ENCODE measurements at regions not wholly inside any gene's neighbourhood (a gene's known extent, or its start where the extent isn't known, plus 50 kb on each side); places are given as distances from the start of the nearest gene placed in this dataset.

- peaks cover 0 to 4% (median 0%) of the 10 kb centered on the region in 5 experiments for H3K9me3 ChIP-seq (ENCODE audit: control extremely low read depth in 1 of 5, control insufficient read depth in 4 of 5, insufficient read depth in 2 of 5, low read depth in 1 of 5, low read length in 4 of 5)
- POLR2A ChIA-PET, result no interaction called here
These were observed 139.5 kb upstream of the PRKCQ start for GRCh38 chr10:6719561-6719960.

GRCh38 chr10:6718550-6718949 lies 138.5 kb upstream of the PRKCQ start:
- ChIA-PET CTCF (interaction anchor here (1.1 kb wide), 1 partner anchor 12 kb away, joined by 3 read pairs; no protein-coding TSS in a partner anchor), POLR2A (no interaction called here)
- no peaks in the 10 kb centered on the region for H3K4me1 ChIP-seq (ENCODE audit: control extremely low read depth in 1 of 4, control insufficient read depth in 4 of 4, insufficient read depth in 4 of 4, low read length in 3 of 4)
- no peak overlapping the region for H3K27ac ChIP-seq (ENCODE audit: insufficient read depth in 1 of 2, low read depth in 1 of 2, low read length in 2 of 2, poor library complexity in 1 of 2, severe bottlenecking in 2 of 2)
- H3K4me3 ChIP-seq (ENCODE audit: control insufficient read depth in 1 of 7, extremely low read depth in 1 of 7, insufficient read depth in 4 of 7, low read depth in 2 of 7, low read length in 6 of 7), result no peak overlapping the region
- DNase-seq, result no peak
- H3K9me3 ChIP-seq (ENCODE audit: control extremely low read depth in 1 of 5, control insufficient read depth in 4 of 5, insufficient read depth in 2 of 5, low read depth in 1 of 5, low read length in 4 of 5), result peaks cover 0 to 4% (median 0%) of the 10 kb centered on the region in 5 experiments
- H3K36me3 ChIP-seq (ENCODE audit: control insufficient read depth in 4 of 4, insufficient read depth in 4 of 4, low read length in 3 of 4), result no peaks in the 10 kb centered on the region
- peaks cover 0 to 5% (median 0%) of the 10 kb centered on the region in 5 experiments for H3K27me3 ChIP-seq (replicated peaks in 2 of 5; ENCODE audit: control insufficient read depth in 4 of 5, insufficient read depth in 5 of 5, low read length in 4 of 5)

More at GRCh38 chr10:6719561-6719960, 139.5 kb upstream of the PRKCQ start:
- H3K36me3 ChIP-seq (ENCODE audit: control insufficient read depth in 4 of 4, insufficient read depth in 4 of 4, low read length in 3 of 4), result no peaks in the 10 kb centered on the region
- H3K4me1 ChIP-seq (ENCODE audit: control extremely low read depth in 1 of 4, control insufficient read depth in 4 of 4, insufficient read depth in 4 of 4, low read length in 3 of 4), result no peaks in the 10 kb centered on the region
- CTCF ChIA-PET, result no interaction called here
- no peak overlapping the region for H3K27ac ChIP-seq (ENCODE audit: insufficient read depth in 1 of 2, low read depth in 1 of 2, low read length in 2 of 2, poor library complexity in 1 of 2, severe bottlenecking in 2 of 2)
- no peak for DNase-seq
- peaks cover 0 to 8% (median 0%) of the 10 kb centered on the region in 5 experiments for H3K27me3 ChIP-seq (replicated peaks in 2 of 5; ENCODE audit: control insufficient read depth in 4 of 5, insufficient read depth in 5 of 5, low read length in 4 of 5)
- no peak overlapping the region for H3K4me3 ChIP-seq (ENCODE audit: control insufficient read depth in 1 of 7, extremely low read depth in 1 of 7, insufficient read depth in 4 of 7, low read depth in 2 of 7, low read length in 6 of 7)
- 100% methylated on average over 2 of the region's 2 CpGs for WGBS (ENCODE audit: insufficient coverage)

DNA sequence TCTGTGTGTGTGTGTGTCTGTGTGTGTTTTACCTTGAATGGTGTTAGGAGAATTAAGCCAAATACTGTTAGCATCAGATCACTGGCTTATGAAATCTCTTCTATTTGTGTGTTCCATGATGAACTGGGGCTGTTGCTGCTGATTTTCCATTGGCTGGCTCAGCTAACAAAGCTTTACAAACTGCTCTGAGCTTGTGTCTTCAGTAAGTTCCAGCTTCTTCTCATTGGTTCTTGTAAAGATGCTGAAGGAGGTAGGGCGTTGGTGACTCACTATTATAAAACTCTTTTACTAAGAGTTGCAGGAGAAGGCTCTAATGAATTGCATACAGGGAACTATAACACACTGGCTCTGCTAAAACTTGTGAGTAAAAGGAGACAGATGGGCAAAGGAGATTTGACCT lies 136.4 kb upstream of the PRKCQ start:
- Histone ChIP-seq H3K27ac (ENCODE audit: insufficient read depth in 1 of 2, low read depth in 1 of 2, low read length in 2 of 2, poor library complexity in 1 of 2, severe bottlenecking in 2 of 2) (no peak overlapping the region), H3K27me3 (replicated peaks in 2 of 5; ENCODE audit: control insufficient read depth in 4 of 5, insufficient read depth in 5 of 5, low read length in 4 of 5) (peaks cover 0 to 4% (median 3%) of the 10 kb centered on the region in 5 experiments), H3K9me3 (ENCODE audit: control extremely low read depth in 1 of 5, control insufficient read depth in 4 of 5, insufficient read depth in 2 of 5, low read depth in 1 of 5, low read length in 4 of 5) (peaks cover 0 to 4% (median 0%) of the 10 kb centered on the region in 5 experiments), H3K4me1 (ENCODE audit: control extremely low read depth in 1 of 4, control insufficient read depth in 4 of 4, insufficient read depth in 4 of 4, low read length in 3 of 4) (no peaks in the 10 kb centered on the region), H3K36me3 (ENCODE audit: control insufficient read depth in 4 of 4, insufficient read depth in 4 of 4, low read length in 3 of 4) (no peaks in the 10 kb centered on the region), H3K4me3 (ENCODE audit: control insufficient read depth in 1 of 7, extremely low read depth in 1 of 7, insufficient read depth in 4 of 7, low read depth in 2 of 7, low read length in 6 of 7) (no peak overlapping the region)
- ChIA-PET POLR2A (no interaction called here), CTCF (no interaction called here)
- no peak for DNase-seq
- WGBS (ENCODE audit: insufficient coverage), result no CpG with 5 or more reads among the region's 1 CpG

DNA sequence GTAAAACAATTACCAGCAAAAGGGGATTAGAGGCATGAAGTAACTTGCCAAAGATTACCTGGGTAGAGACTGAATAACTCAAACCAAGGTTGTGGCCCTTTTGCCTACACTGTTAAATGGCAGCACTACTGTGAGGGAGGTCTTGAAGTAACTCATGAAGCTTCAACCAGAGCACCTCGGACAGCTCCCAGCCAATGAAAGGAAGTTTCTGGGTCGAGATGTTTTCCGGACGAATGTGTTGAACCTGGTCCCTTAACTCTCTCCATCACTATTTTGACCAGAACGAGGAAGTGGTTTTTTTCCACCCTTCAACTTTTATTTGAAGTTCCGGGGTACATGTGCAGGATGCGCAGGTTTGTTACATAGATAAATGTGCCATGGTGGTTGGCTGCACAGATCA lies 133.6 kb upstream of the PRKCQ start:
- DNase-seq, result peak; percentile 11 to 52 (median 41)
- ChIA-PET POLR2A (no interaction called here), CTCF (no interaction called here)
- no peaks in the 10 kb centered on the region for H3K36me3 ChIP-seq (ENCODE audit: control insufficient read depth in 4 of 4, insufficient read depth in 4 of 4, low read length in 3 of 4)
- H3K4me1 ChIP-seq (ENCODE audit: control extremely low read depth in 1 of 4, control insufficient read depth in 4 of 4, insufficient read depth in 4 of 4, low read length in 3 of 4), result no peaks in the 10 kb centered on the region
- no peak overlapping the region for H3K27ac ChIP-seq (ENCODE audit: insufficient read depth in 1 of 2, low read depth in 1 of 2, low read length in 2 of 2, poor library complexity in 1 of 2, severe bottlenecking in 2 of 2)
- no peaks in the 10 kb centered on the region for H3K9me3 ChIP-seq (ENCODE audit: control extremely low read depth in 1 of 5, control insufficient read depth in 4 of 5, insufficient read depth in 2 of 5, low read depth in 1 of 5, low read length in 4 of 5)
- peaks cover 0 to 19% (median 6%) of the 10 kb centered on the region in 5 experiments for H3K27me3 ChIP-seq (replicated peaks in 2 of 5; ENCODE audit: control insufficient read depth in 4 of 5, insufficient read depth in 5 of 5, low read length in 4 of 5)
- H3K4me3 ChIP-seq (ENCODE audit: control insufficient read depth in 1 of 7, extremely low read depth in 1 of 7, insufficient read depth in 4 of 7, low read depth in 2 of 7, low read length in 6 of 7), result no peak overlapping the region
- no CpG with 5 or more reads among the region's 7 CpGs for WGBS (ENCODE audit: insufficient coverage)

DNA sequence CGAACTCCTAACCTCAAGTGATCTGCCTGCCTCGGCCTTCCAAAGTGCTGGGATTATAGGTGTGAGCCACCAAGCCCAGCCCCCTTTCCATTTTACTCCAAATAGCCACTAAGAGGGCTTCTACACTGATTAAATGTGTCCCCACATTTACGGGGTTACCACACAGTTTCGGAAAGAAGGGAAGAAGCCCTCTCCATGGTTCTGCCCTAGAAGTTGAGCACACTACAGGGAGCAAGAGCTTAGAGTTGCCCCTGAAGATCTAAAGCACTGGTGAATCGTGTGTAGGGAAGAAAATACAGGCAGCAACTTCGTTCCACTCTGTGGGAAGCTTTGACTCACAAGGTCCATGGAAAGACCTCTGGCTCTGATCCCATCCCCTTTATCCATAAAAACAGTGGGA lies 133.0 kb upstream of the PRKCQ start:
- no peaks in the 10 kb centered on the region for H3K4me1 ChIP-seq (ENCODE audit: control extremely low read depth in 1 of 4, control insufficient read depth in 4 of 4, insufficient read depth in 4 of 4, low read length in 3 of 4)
- no peak overlapping the region for H3K4me3 ChIP-seq (ENCODE audit: control insufficient read depth in 1 of 7, extremely low read depth in 1 of 7, insufficient read depth in 4 of 7, low read depth in 2 of 7, low read length in 6 of 7)
- no peaks in the 10 kb centered on the region for H3K9me3 ChIP-seq (ENCODE audit: control extremely low read depth in 1 of 5, control insufficient read depth in 4 of 5, insufficient read depth in 2 of 5, low read depth in 1 of 5, low read length in 4 of 5)
- peaks cover 0 to 19% (median 6%) of the 10 kb centered on the region in 5 experiments for H3K27me3 ChIP-seq (replicated peaks in 2 of 5; ENCODE audit: control insufficient read depth in 4 of 5, insufficient read depth in 5 of 5, low read length in 4 of 5)
- CTCF ChIA-PET, result no interaction called here
- no peak for DNase-seq
- POLR2A ChIA-PET, result no interaction called here
- no peaks in the 10 kb centered on the region for H3K36me3 ChIP-seq (ENCODE audit: control insufficient read depth in 4 of 4, insufficient read depth in 4 of 4, low read length in 3 of 4)
- 91% methylated on average over 4 of the region's 6 CpGs for WGBS (ENCODE audit: insufficient coverage)
- H3K27ac ChIP-seq (ENCODE audit: insufficient read depth in 1 of 2, low read depth in 1 of 2, low read length in 2 of 2, poor library complexity in 1 of 2, severe bottlenecking in 2 of 2), result no peak overlapping the region

- H3K27me3 ChIP-seq (replicated peaks in 2 of 5; ENCODE audit: control insufficient read depth in 4 of 5, insufficient read depth in 5 of 5, low read length in 4 of 5), result peaks cover 0 to 24% (median 6%) of the 10 kb centered on the region in 5 experiments
- H3K9me3 ChIP-seq (ENCODE audit: control extremely low read depth in 1 of 5, control insufficient read depth in 4 of 5, insufficient read depth in 2 of 5, low read depth in 1 of 5, low read length in 4 of 5), result no peaks in the 10 kb centered on the region
- ChIA-PET POLR2A (no interaction called here), CTCF (no interaction called here)
- H3K4me3 ChIP-seq (ENCODE audit: control insufficient read depth in 1 of 7, extremely low read depth in 1 of 7, insufficient read depth in 4 of 7, low read depth in 2 of 7, low read length in 6 of 7), result no peak overlapping the region
- 53% methylated on average over 9 of the region's 17 CpGs for WGBS (ENCODE audit: insufficient coverage)
- H3K27ac ChIP-seq (ENCODE audit: insufficient read depth in 1 of 2, low read depth in 1 of 2, low read length in 2 of 2, poor library complexity in 1 of 2, severe bottlenecking in 2 of 2), result no peak overlapping the region
- DNase-seq, result no peak
- no peaks in the 10 kb centered on the region for H3K36me3 ChIP-seq (ENCODE audit: control insufficient read depth in 4 of 4, insufficient read depth in 4 of 4, low read length in 3 of 4)
- H3K4me1 ChIP-seq (ENCODE audit: control extremely low read depth in 1 of 4, control insufficient read depth in 4 of 4, insufficient read depth in 4 of 4, low read length in 3 of 4), result no peaks in the 10 kb centered on the region
These were observed 131.8 kb upstream of the PRKCQ start for GRCh38 chr10:6711881-6712280.

- H3K9me3 ChIP-seq (ENCODE audit: control extremely low read depth in 1 of 5, control insufficient read depth in 4 of 5, insufficient read depth in 2 of 5, low read depth in 1 of 5, low read length in 4 of 5), result no peaks in the 10 kb centered on the region
- ChIA-PET CTCF (no interaction called here), POLR2A (no interaction called here)
- no peaks in the 10 kb centered on the region for H3K4me1 ChIP-seq (ENCODE audit: control extremely low read depth in 1 of 4, control insufficient read depth in 4 of 4, insufficient read depth in 4 of 4, low read length in 3 of 4)
- no peak overlapping the region for H3K4me3 ChIP-seq (ENCODE audit: control insufficient read depth in 1 of 7, extremely low read depth in 1 of 7, insufficient read depth in 4 of 7, low read depth in 2 of 7, low read length in 6 of 7)
- 80% methylated on average over 5 of the region's 6 CpGs for WGBS (ENCODE audit: insufficient coverage)
- H3K27me3 ChIP-seq (replicated peaks in 2 of 5; ENCODE audit: control insufficient read depth in 4 of 5, insufficient read depth in 5 of 5, low read length in 4 of 5), result peaks cover 0 to 24% (median 6%) of the 10 kb centered on the region in 5 experiments
- peak in 2 of 3 donors; percentile 18 to 28 for DNase-seq
- no peak overlapping the region for H3K27ac ChIP-seq (ENCODE audit: insufficient read depth in 1 of 2, low read depth in 1 of 2, low read length in 2 of 2, poor library complexity in 1 of 2, severe bottlenecking in 2 of 2)
- no peaks in the 10 kb centered on the region for H3K36me3 ChIP-seq (ENCODE audit: control insufficient read depth in 4 of 4, insufficient read depth in 4 of 4, low read length in 3 of 4)
These were observed 131.3 kb upstream of the PRKCQ start for GRCh38 chr10:6711408-6711841.

Data from common myeloid progenitor, CD34-positive (primary cell).